ENCODE measurements at regions not wholly inside any gene's neighbourhood (a gene's known extent, or its start where the extent isn't known, plus 50 kb on each side); places are given as distances from the start of the nearest gene placed in this dataset.

GRCh38 chr4:24321131-24321530 is 263.2 kb downstream of the DHX15 start:
- no peak for DNase-seq (ENCODE audit: extremely low read depth in 1 of 11, low read depth in 9 of 11, low spot score in 4 of 11)

DNA sequence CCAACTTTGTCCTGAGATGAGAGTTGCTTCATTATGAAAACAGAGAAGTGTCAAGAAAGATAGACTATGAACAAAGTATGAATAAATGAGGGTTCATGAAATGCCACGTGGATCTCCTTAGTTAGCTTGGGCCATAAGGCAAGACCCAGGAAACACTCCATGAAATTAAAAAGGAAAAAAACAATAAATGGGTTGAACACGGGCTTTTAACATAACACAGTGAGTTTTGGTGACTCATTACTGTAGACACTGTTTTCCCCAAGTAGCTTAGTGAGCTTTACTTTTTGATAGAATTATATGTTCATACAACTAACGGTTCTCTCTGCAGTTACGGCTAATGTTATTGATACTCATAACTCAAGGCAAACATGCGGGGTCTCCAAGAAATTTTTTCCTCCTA is 265.0 kb downstream of the DHX15 start:
- DNase-seq (ENCODE audit: extremely low read depth in 1 of 11, low read depth in 9 of 11, low spot score in 4 of 11): no peak

DNA sequence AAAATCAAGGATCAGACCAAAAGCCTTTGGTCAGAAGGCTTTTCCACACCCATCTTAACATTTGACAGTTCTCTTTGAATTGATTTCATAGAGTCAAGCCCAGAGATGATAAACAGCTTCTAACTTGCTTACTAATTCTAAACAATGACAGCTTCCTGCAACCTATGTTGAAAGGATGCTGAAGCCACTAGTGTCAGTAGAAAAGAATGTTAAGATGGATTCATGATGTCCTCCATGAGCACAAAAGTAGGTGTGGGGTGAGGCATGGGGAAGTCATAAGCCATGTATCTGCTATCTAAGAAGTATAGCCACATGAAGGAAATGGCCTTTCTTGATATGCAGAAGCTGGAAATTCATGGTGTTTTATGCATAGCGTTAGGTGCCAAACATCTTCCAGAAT is 269.3 kb downstream of the DHX15 start:
- no peak for DNase-seq (ENCODE audit: extremely low read depth in 1 of 11, low read depth in 9 of 11, low spot score in 4 of 11)

DNA sequence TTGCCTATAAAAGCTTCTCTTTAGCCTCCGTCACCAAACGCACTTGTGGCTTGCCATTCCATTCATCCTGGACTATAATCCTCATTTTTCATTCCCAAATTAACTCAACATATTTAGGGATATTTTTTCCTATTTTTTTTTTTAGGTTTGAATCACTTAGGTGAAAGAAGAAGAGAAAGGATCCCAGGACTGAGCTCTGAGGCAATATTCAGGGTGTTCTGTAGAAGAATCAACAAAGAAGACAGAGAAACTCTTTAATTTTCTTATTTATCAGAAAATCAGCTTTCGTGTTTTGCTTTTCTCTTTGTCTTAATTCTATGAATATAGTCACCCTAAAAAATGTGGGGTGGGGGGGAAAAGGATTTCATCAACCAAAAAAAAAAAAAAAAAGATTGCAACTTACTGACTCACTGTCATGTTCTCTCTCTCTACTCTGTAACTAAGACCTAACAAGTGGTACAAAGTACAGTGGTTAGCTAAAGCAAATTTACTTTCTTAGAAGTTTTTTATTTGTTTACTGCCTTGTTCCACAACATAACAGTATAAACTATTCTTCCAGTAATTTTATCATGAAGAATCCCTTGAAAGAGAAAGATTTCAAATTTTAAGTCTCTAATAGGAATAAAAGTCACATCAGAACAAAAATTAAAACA is 272.0 kb downstream of the DHX15 start:
- DNase-seq (ENCODE audit: extremely low read depth in 1 of 11, low read depth in 9 of 11, low spot score in 4 of 11): no peak

- no peak for DNase-seq (ENCODE audit: extremely low read depth in 1 of 11, low read depth in 9 of 11, low spot score in 4 of 11)
Measured at GRCh38 chr4:24303926-24304325, 280.4 kb downstream of the DHX15 start.

GRCh38 chr4:24298911-24299310 is 285.4 kb downstream of the DHX15 start:
- DNase-seq (ENCODE audit: extremely low read depth in 1 of 11, low read depth in 9 of 11, low spot score in 4 of 11): no peak

DNA sequence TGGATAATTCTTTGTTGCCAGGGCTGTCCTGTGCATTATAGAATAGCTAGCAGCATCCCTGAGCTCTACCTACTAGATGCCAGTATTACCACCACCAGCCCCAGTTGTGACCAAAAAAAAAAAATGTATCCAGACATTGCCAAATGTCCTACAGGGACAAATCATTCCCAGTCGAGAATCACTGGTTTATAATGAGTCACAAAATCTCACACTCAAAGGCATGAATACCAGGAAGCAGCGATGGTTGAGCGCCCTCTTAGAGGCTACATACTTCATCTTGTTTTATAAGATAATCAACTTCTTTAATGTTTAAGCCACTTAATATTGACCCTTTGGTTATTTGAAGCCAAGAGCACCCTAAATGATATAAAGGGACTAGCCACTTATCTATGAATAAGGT is 297.3 kb downstream of the DHX15 start:
- no peak for DNase-seq (ENCODE audit: extremely low read depth in 1 of 11, low read depth in 9 of 11, low spot score in 4 of 11)

DNA sequence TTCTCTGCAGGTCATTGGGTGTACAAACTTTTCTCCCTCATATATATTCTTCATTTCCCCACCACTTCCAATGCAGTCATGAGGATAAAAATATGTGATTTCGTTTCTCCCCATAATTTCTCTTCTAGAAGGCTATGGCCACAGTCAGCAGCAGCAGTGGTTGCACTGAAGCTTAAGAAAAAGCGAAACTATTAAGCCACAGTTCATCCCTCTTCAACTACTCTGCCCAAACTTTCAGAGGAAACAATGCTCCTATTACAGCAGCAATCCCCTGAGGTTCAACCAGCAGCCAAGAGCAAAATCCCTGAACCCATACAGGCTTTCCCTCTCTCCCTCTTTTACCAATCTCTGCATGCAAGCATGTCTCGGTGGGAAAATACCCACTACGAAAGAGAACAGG is 298.6 kb downstream of the DHX15 start:
- no peak for DNase-seq (ENCODE audit: extremely low read depth in 1 of 11, low read depth in 9 of 11, low spot score in 4 of 11)

DNA sequence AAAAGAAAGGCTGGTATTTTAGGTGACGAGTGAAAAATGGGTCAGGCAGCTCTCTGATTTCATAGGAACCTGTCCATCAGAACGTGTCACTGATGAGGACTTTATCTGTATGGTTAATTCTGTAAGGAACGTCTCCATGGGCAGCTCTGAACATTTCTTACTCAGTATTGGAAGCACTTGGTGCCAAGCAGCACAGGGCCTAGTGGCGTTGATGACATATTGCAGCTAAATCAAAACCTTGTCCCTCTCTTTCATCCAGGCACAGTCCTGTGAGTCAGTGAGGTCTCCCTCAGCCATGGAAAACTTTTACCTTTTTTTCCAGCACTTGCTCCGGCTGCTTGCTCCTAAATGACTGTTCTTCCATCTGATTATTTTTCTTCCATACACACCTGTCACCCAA is 301.9 kb downstream of the DHX15 start:
- DNase-seq (ENCODE audit: extremely low read depth in 1 of 11, low read depth in 9 of 11, low spot score in 4 of 11): no peak

DNA sequence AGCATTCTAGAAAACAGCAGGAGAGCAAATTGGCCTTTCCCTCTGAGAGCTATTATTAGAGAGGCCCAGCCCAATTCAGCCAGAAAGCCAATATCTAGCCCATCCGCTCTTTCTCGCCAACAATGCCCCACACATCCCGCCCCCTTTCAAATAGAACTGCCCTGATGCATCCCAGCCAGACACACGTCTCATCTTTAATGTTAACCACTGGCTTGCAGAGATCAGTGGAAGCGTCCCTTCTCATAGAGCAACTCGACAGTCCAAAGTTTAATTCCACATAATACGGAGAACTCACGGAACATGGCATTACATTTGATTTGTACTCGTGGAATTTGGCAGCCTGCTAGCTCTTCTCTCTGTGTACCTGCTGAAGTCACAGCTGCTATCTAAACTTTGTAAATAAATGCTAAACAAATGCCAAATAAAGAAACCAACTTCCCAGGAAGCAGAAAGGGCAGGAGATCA is 304.4 kb downstream of the DHX15 start:
- no peak for DNase-seq (ENCODE audit: extremely low read depth in 1 of 11, low read depth in 9 of 11, low spot score in 4 of 11)

GRCh38 chr4:24279469-24279868 is 304.9 kb downstream of the DHX15 start:
- no peak for DNase-seq (ENCODE audit: extremely low read depth in 1 of 11, low read depth in 9 of 11, low spot score in 4 of 11)

DNA sequence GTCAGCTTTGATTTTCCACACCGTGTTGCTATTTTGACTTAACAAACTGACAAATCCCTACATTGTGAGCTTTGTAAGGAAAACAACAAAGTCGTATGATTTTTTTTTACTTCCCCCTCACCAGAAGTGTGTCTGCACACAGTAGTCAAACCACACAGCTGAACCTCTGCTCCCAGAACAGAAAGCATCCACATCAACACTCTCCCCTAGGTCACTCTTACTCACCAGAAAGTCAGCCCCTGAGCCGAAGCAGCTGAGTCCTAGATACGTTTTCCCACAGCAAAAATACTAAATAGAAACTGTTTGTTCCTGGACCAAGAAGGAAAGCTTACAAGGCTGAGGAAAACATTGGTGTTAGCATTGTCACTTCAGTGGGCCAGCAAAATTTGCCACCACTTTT is 305.7 kb downstream of the DHX15 start:
- no peak for DNase-seq (ENCODE audit: extremely low read depth in 1 of 11, low read depth in 9 of 11, low spot score in 4 of 11)

DNA sequence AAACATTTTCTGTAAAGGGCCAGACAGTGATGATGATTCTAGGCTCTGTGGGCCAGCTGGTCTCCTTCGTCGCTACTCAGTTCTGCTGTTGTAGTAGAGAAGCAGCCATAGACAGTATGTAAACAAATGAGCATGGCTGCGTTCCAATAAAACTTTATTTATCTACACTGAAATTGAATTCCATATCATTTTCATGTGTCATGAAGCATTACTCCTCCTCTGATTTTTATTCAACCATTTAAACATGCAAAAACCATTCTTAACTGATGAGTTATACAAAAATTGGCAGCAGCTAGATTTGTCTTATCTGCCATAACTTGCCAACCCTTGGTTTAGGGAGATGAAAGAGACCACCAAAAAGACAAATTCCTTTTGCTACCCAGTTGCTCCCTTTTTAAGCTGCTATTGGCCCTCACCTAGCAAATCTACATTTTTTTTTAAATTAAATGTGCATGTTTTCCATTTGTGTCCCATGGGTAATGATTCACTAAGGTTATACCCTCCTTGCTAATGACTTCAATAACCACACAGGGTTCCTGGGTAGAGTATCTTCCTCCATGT is 309.9 kb downstream of the DHX15 start:
- no peak for DNase-seq (ENCODE audit: extremely low read depth in 1 of 11, low read depth in 9 of 11, low spot score in 4 of 11)

GRCh38 chr4:24273136-24273535 is 311.2 kb downstream of the DHX15 start:
- no peak for DNase-seq (ENCODE audit: extremely low read depth in 1 of 11, low read depth in 9 of 11, low spot score in 4 of 11)

DNA sequence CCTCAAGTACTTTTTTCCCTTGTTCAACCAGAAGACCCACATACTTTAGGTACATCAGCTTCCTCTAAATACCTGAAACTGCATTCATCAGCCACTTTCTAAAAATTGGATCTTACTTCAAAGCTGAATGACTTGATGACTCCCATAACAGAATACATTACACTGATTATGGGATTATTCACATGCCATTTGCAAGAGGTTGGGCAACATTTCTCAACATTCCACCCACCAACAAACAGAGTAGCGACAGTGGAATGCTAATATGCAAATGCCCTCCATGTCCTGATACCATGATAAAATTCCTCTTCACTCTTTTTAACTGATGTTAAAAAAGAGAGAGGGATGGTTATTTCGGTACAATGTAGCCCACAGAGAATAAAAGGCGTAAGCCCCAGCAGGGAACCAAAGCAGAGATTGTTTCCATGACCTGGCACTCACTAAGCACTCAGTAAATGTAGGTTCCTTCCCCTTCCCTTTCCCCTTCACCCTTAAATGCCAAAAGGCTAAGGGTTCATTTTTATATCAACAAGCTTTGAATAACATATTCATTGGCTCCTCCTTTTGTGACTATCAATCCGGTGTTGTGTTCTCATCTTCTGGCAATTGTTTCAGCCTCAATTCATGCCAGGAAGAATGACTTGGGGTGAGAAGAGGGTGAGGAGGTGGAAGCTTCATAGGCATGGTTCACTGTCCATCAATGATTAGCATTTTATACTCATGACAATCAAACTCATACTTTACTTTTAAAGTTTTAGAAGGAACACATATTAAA is 317.2 kb downstream of the DHX15 start:
- no peak for DNase-seq (ENCODE audit: extremely low read depth in 1 of 11, low read depth in 9 of 11, low spot score in 4 of 11)

- no peak for DNase-seq (ENCODE audit: extremely low read depth in 1 of 11, low read depth in 9 of 11, low spot score in 4 of 11)
Measured at GRCh38 chr4:24265989-24266388, 318.4 kb downstream of the DHX15 start.

DNA sequence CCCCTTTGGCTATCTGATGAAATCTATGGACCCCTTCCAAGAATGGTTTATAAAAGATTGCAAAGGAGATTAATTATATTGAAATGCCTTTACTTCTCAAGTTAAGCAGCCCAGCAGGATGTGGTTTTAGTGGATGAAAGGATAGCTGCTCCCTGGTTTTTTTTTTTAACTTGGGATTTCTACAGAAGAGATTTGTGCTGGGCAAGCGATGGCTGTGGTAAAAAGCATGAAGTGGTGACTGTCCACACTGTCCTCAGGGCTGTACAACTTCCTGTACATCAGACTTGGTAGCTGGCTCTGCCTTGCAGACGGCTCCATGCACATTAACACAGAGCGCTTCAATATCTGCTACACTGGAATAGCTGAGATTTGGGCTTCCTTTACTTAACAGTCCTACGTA is 321.7 kb downstream of the DHX15 start:
- DNase-seq (ENCODE audit: extremely low read depth in 1 of 11, low read depth in 9 of 11, low spot score in 4 of 11): no peak

GRCh38 chr4:24262084-24262483 is 322.3 kb downstream of the DHX15 start:
- DNase-seq (ENCODE audit: extremely low read depth in 1 of 11, low read depth in 9 of 11, low spot score in 4 of 11): no peak

DNA sequence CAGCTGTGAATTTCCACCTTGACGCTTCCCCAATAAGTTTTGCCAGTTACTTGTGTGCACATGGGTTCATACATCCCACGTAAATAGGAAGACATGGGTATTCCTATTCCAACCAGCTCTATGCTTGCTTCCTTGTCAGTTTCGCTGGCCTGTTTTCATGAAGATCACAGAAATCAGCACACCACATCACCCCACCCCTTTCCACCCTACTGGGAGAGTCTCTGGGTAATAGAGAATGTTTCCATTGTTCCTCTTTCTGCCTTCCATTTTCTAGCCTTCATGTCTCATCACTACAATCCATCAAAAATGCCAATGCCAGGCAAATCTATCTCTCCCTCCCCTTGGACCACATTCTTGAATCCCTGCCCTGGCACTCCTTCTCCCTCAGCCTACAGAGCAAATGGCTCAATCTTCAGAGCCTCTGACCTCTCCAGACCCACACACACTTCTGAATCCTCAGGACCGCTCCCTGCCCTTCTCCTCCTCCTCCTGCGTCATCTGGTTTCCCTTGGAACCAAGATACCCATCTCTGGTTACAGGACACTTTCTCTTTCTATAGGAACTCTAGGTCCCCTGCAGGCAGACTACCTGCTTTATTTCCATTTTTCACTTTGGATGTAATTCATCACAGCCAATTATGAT is 323.3 kb downstream of the DHX15 start:
- DNase-seq (ENCODE audit: extremely low read depth in 1 of 11, low read depth in 9 of 11, low spot score in 4 of 11): no peak

DNA sequence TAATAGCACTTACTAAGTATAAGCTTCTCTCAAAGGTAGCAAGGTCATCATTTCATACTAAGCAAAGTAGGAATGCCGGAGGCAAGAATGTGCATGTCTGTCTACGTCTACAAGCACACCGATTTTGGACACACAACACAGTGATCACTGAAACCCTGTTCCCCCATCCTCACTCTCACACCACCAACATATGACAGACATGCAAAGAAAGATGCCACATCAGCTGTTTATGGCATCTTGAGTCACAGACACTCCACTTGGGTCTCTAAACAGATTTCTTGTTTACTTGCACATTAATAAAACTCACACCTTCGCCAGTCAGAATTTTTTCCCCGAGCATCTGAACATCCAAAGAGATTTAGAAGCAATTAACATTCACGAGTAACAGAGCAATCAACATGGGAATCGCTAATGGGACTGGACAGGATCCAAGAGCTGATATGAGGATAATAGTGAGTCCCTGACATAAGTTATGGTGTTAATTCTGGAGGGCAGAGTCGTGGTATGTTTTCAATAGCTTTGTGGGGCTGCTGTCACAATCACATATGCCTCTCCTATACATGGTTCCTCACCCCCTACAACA is 324.1 kb downstream of the DHX15 start:
- no peak for DNase-seq (ENCODE audit: extremely low read depth in 1 of 11, low read depth in 9 of 11, low spot score in 4 of 11)
